Right atrium auricular region (tissue), 2 donors: ENCODE measurements at regions not wholly inside any gene's neighbourhood (a gene's known extent, or its start where the extent isn't known, plus 50 kb on each side); places are given as distances from the start of the nearest gene placed in this dataset.

ENCODE experiments used
- DNase-seq: peaks from one replicate; pipeline ENCODE4 v3.0.0-alpha.2; 2019; ENCODE audit warnings: low spot score
- H3K27ac ChIP-seq, 2 donors: fragments of 200-600 bp; sonication (generic); 1 replicate in 1 of 2; 2 replicates in 1 of 2; pipeline ENCODE4 v1.5.1; 2016 to 2019
- H3K27me3 ChIP-seq, 2 donors: fragments of 200-600 bp; sonication (generic); one replicate each; pipeline versions ENCODE4 v1.5.1 to v1.6.0; 2017 to 2019
- H3K36me3 ChIP-seq: fragments of 200-600 bp; sonication (generic); one replicate; pipeline ENCODE4 v1.5.1; 2016
- H3K4me1 ChIP-seq, 2 donors: fragments of 200-600 bp; sonication (generic); one replicate each; pipeline versions ENCODE4 v1.5.1 to v1.6.0; 2017 to 2019
- H3K4me3 ChIP-seq, 2 donors: fragments of 200-600 bp; sonication (generic); 1 replicate in 1 of 2; 2 replicates in 1 of 2; pipeline ENCODE4 v1.5.1; 2017 to 2019; ENCODE audit warnings: mild to moderate bottlenecking in 1 of 2, moderate library complexity in 1 of 2
- H3K9me3 ChIP-seq, 2 donors: fragments of 200-600 bp; sonication (generic); one replicate each; pipeline ENCODE4 v1.5.1; 2019
- TF ChIP-seq, protein P1 (sequence below), 2 donors: fragments of 200-600 bp; sonication (generic); IDR thresholded peaks; one replicate each; pipeline ENCODE4 v1.5.1; 2019; ENCODE audit warnings: antibody characterized with exemption in 2 of 2

DNA sequence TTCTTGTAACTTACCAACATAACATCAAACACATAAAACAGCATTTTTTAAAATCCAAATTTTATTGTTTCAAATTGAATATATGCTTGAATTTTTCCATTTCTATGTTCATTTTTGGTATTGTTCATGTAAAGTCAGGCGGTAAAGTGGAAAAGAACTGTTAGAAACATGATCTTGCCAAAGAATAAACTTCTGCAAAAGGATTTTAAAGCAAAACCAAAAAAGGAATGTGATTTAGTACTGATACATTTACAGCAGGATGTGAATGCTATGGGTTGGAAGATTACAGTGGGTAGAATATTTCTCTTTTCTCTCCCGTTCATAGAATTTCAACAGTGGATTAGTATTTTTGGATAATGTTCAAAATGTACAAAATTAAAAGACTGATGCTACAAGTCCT is 277.2 kb upstream of the MPDZ start:
- H3K36me3 ChIP-seq: no peaks in the 10 kb centered on the region
- no peak overlapping the region for H3K4me3 ChIP-seq
- no peaks in the 10 kb centered on the region for H3K27me3 ChIP-seq
- no peaks in the 10 kb centered on the region for H3K4me1 ChIP-seq
- no peak overlapping the region for H3K27ac ChIP-seq
- no peaks in the 10 kb centered on the region for H3K9me3 ChIP-seq
- TF ChIP-seq, protein P1, sequence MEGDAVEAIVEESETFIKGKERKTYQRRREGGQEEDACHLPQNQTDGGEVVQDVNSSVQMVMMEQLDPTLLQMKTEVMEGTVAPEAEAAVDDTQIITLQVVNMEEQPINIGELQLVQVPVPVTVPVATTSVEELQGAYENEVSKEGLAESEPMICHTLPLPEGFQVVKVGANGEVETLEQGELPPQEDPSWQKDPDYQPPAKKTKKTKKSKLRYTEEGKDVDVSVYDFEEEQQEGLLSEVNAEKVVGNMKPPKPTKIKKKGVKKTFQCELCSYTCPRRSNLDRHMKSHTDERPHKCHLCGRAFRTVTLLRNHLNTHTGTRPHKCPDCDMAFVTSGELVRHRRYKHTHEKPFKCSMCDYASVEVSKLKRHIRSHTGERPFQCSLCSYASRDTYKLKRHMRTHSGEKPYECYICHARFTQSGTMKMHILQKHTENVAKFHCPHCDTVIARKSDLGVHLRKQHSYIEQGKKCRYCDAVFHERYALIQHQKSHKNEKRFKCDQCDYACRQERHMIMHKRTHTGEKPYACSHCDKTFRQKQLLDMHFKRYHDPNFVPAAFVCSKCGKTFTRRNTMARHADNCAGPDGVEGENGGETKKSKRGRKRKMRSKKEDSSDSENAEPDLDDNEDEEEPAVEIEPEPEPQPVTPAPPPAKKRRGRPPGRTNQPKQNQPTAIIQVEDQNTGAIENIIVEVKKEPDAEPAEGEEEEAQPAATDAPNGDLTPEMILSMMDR (IDR thresholded peaks at IDR 0.05): no peak
- DNase-seq: no peak

DNA sequence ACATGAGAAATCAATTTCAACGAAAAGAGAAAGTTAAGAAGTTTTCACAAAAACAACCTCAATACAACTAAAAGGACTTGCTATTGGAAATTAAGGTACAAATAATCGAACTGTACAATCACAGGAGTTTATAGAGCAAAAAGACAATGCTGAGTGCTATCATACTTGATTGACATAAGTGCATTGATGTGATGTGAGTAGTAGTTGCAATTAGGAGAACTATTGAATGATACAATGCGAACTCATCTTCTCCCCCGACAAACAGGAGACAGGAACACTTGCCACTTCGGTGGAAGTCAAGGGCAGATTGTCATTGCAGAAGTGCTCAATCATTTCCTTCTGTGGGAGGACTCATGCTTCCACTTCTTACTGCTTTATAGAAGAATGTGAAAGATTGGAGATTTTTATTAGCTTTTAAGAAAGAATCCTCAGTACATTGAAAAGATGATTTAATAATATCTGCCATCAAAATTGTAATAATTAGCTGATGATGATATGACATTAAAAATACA is 276.6 kb upstream of the MPDZ start:
- TF ChIP-seq, protein P1 (IDR thresholded peaks at IDR 0.05): no peak
- Histone ChIP-seq H3K27me3 (no peaks in the 10 kb centered on the region), H3K36me3 (no peaks in the 10 kb centered on the region), H3K27ac (no peak overlapping the region), H3K4me1 (no peaks in the 10 kb centered on the region), H3K4me3 (no peak overlapping the region), H3K9me3 (no peaks in the 10 kb centered on the region)
- DNase-seq: no peak

DNA sequence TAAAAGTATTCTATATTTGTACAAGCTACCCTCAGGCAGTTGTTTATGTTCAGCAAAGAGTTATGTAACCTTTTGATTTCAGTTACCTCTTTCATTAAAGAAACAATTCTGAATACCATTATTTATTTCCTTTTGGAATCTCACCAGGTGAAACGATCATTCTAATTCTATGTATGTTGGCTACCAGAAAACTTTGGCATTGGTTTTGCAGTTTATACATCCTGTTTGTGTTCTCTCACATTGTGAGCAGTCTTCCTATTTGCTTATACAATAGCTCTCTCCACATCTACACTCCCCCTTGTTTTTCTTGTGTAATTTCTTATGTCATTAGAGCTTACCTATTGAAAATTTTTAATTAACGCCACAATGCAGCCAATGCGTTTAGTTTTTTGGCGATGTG is 276.0 kb upstream of the MPDZ start:
- Histone ChIP-seq H3K4me3 (no peak overlapping the region), H3K9me3 (no peaks in the 10 kb centered on the region), H3K27me3 (no peaks in the 10 kb centered on the region), H3K4me1 (no peaks in the 10 kb centered on the region), H3K27ac (no peak overlapping the region), H3K36me3 (no peaks in the 10 kb centered on the region)
- no peak for DNase-seq
- TF ChIP-seq, protein P1 (IDR thresholded peaks at IDR 0.05): no peak

DNA sequence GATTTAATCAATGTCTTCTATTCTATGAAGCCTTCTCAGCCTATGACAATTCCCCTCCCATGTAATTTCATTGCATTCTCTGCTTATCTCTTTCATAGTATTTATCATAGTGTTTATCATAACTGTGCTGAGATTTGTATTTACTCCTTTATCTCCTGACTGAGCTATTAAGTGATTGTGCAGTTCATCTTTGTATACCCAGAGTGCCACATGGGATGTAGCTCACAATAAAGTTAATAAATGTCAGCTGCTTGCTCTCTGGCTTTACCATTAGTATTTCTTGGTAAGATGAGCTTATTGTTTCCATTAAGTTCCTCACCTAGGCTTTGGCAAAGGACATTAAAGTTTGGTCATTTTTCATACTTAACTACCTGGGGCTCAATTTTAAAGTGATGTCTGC is 275.1 kb upstream of the MPDZ start:
- no peaks in the 10 kb centered on the region for H3K4me1 ChIP-seq
- H3K36me3 ChIP-seq: no peaks in the 10 kb centered on the region
- H3K9me3 ChIP-seq: no peaks in the 10 kb centered on the region
- no peak overlapping the region for H3K4me3 ChIP-seq
- TF ChIP-seq, protein P1 (IDR thresholded peaks at IDR 0.05): no peak
- no peak overlapping the region for H3K27ac ChIP-seq
- no peaks in the 10 kb centered on the region for H3K27me3 ChIP-seq
- DNase-seq: no peak

DNA sequence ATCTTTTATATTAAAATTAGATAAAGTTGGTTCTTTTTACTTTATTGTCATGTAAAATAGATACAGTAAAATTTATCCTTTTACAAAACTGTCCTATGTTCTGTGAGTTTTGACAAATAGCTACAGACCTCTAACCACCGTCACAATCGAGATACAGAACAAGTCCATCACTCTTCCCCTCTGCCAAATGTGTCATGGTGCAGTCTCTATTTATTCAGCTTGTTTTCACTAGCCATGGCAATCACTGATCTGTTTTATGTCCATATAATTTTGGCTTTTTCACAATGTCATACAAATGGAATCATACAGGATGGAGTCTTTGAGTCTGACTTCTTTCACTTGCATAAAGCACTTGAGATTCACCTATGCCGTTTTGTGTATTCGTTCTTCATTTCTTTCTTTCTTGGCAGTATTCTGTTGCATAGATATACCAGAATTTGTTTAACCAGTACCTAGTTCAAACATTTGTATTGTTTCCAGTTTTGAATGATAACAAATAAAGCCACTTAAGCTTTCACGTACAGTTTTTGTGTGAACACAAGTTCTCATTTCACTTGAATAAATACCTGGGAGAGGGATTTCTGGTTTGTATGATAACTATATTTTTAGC is 273.2 kb upstream of the MPDZ start:
- Histone ChIP-seq H3K4me3 (no peak overlapping the region), H3K27ac (no peak overlapping the region), H3K9me3 (no peaks in the 10 kb centered on the region), H3K4me1 (no peaks in the 10 kb centered on the region), H3K36me3 (no peaks in the 10 kb centered on the region), H3K27me3 (no peaks in the 10 kb centered on the region)
- TF ChIP-seq, protein P1 (IDR thresholded peaks at IDR 0.05): no peak
- no peak for DNase-seq

DNA sequence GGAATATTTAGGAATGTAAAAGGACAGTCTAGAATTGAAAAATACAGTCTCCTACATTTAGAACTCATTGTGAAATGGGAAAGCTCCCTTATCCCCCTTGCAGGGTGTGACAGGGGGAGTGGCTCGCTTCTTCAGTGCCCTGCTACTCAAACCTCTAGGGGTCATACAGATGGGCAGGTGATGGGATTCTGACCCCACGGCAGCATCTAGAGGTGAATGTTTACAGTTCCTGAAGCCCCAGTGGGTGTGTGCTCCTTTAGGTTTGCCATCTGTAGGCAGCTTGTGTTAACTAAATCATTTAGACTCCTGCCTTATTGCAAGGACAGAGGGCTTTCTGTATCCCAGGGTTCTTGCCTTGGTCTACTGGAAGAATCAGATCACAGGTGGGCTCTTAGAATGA is 271.0 kb upstream of the MPDZ start:
- no peak for DNase-seq
- Histone ChIP-seq H3K9me3 (no peaks in the 10 kb centered on the region), H3K27ac (no peak overlapping the region), H3K36me3 (no peaks in the 10 kb centered on the region), H3K27me3 (no peaks in the 10 kb centered on the region), H3K4me1 (no peaks in the 10 kb centered on the region), H3K4me3 (no peak overlapping the region)
- TF ChIP-seq, protein P1 (IDR thresholded peaks at IDR 0.05): no peak
